ENCODE measurements at regions not wholly inside any gene's neighbourhood (a gene's known extent, or its start where the extent isn't known, plus 50 kb on each side); places are given as distances from the start of the nearest gene placed in this dataset.

DNA sequence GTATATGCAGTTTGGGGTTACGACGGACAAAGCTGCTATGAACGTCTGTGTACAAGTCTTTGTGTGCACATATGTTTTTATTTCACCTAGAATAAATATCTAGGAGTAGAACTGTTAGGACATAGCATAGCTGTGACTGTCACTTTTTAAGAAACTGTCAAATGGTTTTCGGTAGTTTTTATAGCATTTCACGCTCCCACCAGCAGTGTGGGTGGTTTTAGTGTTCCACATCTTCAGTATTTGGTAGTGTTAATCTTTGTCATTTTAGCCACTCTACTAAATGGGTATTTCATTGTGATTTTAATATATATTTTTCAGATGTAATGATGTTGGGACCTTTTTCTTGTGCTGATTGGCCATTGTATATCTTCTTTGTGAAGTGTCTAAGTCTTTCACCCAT lies 109.1 kb upstream of the BCAT1 start:
- no peak for DNase-seq

DNA sequence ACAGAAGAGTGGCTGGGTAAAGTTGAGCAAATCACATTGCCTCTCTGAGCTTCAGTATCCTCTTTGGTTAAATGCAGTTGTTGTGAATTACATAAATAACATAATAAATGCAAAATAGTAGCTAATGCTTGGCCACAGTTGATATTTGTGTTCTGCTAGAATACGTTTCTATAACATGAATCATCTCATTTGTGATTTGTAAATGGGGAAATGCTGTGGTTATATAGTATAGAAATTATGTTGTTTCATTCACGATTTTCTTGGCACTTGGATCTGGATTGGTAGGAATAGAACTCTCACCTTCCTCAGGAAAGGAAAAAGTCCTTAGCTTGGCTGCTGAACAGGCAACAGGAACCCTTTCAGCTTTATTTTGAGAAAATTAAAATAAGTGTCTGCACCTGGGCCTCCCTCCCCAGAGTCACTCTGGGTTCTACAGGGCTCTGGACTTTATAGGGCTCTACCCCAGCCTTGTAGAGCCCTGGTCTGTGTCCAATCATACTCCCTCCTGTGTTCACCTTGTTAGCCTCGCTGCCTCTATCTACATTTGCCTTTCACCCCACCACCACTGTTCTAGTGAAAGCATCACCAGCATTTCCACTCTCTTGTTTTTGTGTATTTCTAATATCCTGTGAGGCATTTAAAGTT lies 107.7 kb upstream of the BCAT1 start:
- DNase-seq: no peak

- DNase-seq: no peak
Measured at GRCh38 chr12:25056011-25056410, 107.1 kb upstream of the BCAT1 start.

DNA sequence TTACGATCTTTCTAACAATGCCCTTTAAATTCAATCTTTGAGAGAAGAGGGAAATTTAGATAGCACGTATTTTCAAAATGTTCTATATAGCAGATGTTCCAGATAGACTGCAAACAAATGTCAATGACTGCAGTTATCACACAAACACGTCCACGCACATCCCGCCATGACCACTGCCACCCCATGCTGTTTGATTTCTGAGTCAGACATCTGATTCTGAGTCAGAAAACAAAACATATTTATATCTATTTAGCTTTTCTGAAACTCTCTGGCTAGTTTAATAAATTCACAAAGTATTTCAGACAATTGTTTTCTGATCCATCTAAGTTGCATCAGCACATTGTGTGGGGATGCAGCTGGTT lies 105.9 kb upstream of the BCAT1 start:
- no peak for DNase-seq

DNA sequence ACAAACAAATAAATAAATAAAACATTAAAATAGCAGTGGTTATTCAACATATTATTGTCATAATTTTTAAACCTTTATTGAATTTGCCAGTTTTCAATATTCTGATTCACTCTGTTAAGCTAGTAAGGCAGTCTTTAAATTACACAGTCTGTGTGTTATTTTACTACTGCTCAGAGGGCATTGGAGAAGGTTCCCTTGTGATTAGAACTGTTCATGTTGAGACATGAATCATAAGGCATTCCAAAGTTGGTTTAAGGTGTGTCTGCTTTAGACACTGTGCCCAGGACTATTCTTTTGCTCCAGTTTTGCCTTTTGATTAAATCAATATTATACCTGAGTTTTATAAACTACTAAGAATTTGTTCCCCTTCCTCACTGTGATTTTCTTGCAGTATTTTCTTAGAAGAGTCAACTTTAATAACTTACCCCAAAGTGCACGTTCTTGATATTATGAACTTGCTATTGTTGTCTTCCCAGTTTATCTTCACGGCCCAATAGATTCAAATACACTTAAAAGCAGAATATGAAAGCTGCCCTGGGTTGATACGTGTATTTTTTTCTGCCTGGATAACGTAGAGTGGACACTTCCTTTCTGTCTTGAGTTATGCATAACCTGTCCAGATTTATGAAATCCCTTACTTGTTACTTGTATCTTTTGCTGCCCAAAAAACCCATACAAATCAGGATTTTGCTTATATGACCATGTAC lies 105.3 kb upstream of the BCAT1 start:
- no peak for DNase-seq

GRCh38 chr12:25052914-25053211 lies 104.0 kb upstream of the BCAT1 start:
- no peak for DNase-seq

GRCh38 chr12:25052196-25052913 lies 103.5 kb upstream of the BCAT1 start:
- no peak for DNase-seq

DNA sequence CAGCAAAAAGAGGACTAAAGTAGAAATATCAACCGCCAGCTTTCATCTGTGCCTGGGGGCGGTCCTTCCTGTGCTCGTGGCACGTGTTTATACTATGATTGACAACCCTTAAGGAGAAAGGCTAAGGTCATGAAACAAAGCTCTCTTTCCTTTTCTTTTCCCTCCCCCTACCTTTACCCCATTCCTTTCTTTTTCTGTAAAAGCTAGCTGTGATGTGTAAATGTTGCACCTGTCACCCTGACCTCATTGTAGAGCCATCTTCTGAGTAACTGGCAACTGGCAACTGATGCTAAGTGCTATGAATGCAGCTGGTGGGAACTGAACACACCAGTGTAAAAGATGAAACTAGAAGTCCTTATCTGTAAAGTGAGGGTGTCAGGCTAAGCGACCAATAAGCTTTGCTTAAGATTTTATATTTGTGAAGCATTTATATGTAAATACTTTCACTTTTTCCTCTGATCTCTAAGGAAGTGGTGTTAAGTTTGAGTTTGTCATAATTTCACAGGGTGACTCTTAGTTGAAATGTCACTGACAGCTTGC lies 102.8 kb upstream of the BCAT1 start:
- DNase-seq: no peak

DNA sequence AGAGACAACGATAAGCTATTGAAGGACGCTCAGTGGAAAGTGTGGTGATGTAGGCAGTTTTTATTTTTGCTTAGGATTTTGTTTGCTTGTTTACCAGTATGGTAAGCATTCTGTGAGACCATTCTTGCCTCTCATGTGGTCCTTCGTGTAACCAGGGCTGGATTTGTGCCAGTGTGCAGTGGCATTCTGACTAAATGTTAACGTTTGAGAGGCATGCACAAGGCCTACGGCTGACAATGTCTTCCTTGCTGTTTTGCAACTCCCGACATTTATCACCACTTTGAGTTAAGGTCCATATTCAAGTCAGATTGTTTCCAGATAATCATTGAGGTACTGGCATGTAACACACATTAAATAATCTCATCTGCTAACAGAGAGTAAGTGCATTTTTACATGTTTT lies 102.3 kb upstream of the BCAT1 start:
- DNase-seq: no peak

DNA sequence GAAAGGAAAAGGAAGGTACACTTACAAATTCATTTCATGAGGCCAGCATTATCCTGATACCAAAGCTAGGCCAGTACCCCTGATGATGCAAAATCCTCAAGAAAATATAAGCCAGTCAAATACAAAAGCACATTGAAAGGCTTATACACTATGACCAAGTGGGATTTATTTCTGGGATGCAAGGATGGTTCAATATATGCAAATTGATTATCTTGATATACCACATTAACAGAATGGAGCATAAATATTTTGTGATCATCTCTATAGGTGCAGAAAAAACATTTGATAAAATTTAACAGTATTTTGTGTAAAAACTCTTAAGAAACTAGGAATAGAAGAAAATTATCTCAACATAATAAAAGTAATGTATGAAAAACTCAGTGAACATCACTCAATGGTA lies 97.0 kb upstream of the BCAT1 start:
- no peak for DNase-seq

GRCh38 chr12:25041006-25041741 lies 92.3 kb upstream of the BCAT1 start:
- no peak for DNase-seq

- no peak for DNase-seq
Measured at GRCh38 chr12:25040593-25040992, 91.7 kb upstream of the BCAT1 start.

DNA sequence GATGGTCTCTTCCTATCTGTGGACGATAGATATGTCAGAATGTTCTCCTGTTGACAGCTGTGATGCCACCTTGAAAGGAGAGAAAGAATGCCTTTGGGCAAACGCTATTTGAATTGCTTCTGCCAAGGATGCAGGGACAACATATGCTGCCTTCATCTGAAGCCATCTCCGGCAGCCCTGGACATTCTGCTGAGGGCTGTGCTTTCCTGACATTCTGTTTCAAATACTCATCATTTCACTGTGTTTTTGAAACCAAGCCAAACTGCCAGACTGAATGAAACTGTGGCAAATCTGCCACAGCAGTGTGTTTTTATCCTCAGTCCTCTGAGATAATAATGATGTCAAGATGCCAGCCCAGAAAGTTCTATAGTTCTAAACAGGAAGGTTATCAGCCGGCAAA lies 85.8 kb upstream of the BCAT1 start:
- DNase-seq: no peak

- no peak for DNase-seq
Measured at GRCh38 chr12:25025951-25026490, 77.1 kb upstream of the BCAT1 start.

DNA sequence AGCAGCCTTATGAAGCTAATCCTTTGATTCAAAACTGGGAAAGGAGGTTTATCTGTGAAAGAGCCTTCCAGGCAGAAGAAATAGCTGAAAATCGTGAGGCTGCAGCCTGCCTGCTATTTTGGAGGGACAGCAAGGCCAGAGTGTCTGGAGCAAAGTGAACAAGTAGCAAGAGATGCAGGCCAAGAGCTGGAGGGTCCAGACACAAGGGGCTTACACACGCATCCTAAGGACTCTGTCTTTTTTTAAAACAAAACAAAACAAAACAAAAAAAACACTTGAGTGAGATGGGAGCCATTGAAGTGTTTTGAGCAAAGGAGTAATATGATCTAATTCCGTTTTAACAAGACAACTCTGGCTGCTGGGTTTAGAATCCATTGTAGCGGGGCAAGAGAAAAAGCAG lies 76.4 kb upstream of the BCAT1 start:
- no peak for DNase-seq

- no peak for DNase-seq
Measured at GRCh38 chr12:25023808-25024207, 74.9 kb upstream of the BCAT1 start.

- DNase-seq: no peak
Measured at GRCh38 chr12:25020621-25021243, 71.8 kb upstream of the BCAT1 start.

GRCh38 chr12:25018146-25018545 lies 69.2 kb upstream of the BCAT1 start:
- DNase-seq: no peak

DNA sequence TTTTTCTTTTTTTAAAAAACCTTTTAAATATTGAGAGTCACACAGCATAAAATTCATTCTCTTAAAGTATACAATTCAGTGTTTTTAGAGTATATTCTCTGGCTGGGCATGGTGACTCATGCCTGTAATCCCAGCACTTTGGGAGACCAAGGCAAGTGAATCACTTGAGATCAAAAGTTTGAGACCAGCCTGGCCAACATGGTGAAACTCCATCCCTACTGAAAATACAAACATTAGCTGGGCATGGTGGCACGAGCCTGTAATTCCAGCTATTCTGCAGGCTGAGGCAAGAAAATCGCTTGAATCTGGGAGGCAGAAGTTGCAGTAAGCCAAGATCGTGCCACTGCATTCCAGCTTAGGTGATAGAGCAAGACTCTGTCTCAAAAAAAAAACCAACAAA lies 68.4 kb upstream of the BCAT1 start:
- no peak for DNase-seq

- peak; percentile 17 for DNase-seq
Measured at GRCh38 chr12:25014961-25015360, 66.1 kb upstream of the BCAT1 start.

- no peak for DNase-seq
Measured at GRCh38 chr12:25013061-25013460, 64.2 kb upstream of the BCAT1 start.

- DNase-seq: no peak
Measured at GRCh38 chr12:25009496-25010092, 60.7 kb upstream of the BCAT1 start.
